GM23338 (cell line): ENCODE measurements at regions not wholly inside any gene's neighbourhood (a gene's known extent, or its start where the extent isn't known, plus 50 kb on each side); places are given as distances from the start of the nearest gene placed in this dataset.

Source experiments
- CREB1 ChIP-seq: fragments of 250-450 bp; sonication (Bioruptor Pico); IDR thresholded peaks from 2 replicates; pipeline ENCODE4 v1.5.0; 2020; ENCODE audit warnings: low read depth, mild to moderate bottlenecking, moderate library complexity
- CTCF ChIP-seq, 2 experiments: fragments of 200-600 bp in 1 of 2; sonication (generic) in 1 of 2; conservative IDR thresholded peaks; 2 replicates each; pipeline versions ENCODE4 v1.5.1 to v1.6.1; 2016 to 2017; ENCODE audit warnings: antibody characterized with exemption in 2 of 2, low read depth in 2 of 2, mild to moderate bottlenecking in 2 of 2, moderate library complexity in 1 of 2
- EZH2 ChIP-seq: fragments of 200-600 bp; sonication (generic); IDR thresholded peaks from one replicate; pipeline ENCODE4 v1.8.0; 2017; ENCODE audit warnings: antibody characterized with exemption, mild to moderate bottlenecking, low read depth; ENCODE audit not compliant: unreplicated experiment
- EZH2phosphoT487 ChIP-seq: fragments of 200-600 bp; sonication (generic); IDR thresholded peaks from one replicate; pipeline ENCODE4 v1.8.1; 2018; ENCODE audit warnings: antibody characterized with exemption; ENCODE audit not compliant: unreplicated experiment
- NANOG ChIP-seq: IDR thresholded peaks from 2 replicates; pipeline ENCODE4 v1.6.1; 2016; ENCODE audit warnings: antibody characterized with exemption, borderline replicate concordance
- POLR2AphosphoS5 ChIP-seq: IDR thresholded peaks from 2 replicates; pipeline ENCODE4 v1.6.1; 2016; ENCODE audit warnings: antibody characterized with exemption, low read depth
- REST ChIP-seq: IDR thresholded peaks from one replicate; pipeline ENCODE4 v1.6.1; 2018; ENCODE audit warnings: antibody characterized with exemption; ENCODE audit not compliant: unreplicated experiment

- TF ChIP-seq CTCF (conservative IDR thresholded peaks at IDR 0.05; ENCODE audit: low read depth in 2 of 2) (no peak), POLR2AphosphoS5 (no peak), NANOG (no peak), EZH2phosphoT487 (no peak), EZH2 (no peak), CREB1 (no peak), REST (no peak)
Measured at GRCh38 chr14:26209699-26210098, 388.1 kb downstream of the NOVA1 start.
